ENCODE measurements at regions not wholly inside any gene's neighbourhood (a gene's known extent, or its start where the extent isn't known, plus 50 kb on each side); places are given as distances from the start of the nearest gene placed in this dataset.

DNA sequence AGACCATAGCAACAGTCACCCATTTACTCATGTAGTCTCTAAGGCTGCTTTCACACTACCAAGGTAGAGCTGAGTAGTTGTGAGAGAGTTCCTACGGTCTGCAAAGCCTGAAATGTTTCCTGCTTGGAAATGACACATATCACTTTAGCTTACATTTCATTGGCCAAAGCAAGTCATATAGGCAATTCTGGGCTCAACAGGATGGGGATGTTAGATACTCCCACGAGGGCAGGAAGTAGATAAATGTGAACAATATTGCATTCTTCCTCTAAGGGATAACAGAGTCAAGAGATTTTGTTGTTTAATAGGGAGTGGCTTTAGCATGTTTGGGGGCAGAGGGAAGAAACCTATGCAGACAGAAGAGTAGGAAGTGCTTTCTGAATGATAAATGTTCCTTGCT lies 355.6 kb upstream of the THRB start:
- no peak for DNase-seq

GRCh38 chr3:24853685-24854490 lies 359.2 kb upstream of the THRB start:
- DNase-seq: no peak

GRCh38 chr3:24854748-24855147 lies 360.1 kb upstream of the THRB start:
- no peak for DNase-seq

DNA sequence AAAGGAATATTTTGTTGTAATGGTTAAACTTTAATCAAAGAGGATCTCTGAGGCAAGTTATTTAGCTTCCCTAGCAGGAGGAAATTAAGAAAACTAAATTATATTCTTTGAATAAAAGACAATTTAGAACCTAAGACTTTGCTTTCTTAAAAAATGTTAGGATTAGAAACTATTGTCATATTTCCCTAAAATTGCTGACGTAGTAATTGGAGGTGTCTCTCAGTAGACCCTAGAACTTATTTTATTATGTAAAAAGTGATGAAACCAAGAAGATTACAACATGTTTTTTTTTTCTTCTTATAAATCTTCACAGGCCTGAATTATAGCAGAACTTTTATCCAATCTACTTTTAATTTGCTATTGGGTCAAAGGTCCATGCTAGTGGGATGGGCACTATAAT lies 363.3 kb upstream of the THRB start:
- DNase-seq: no peak

- no peak for DNase-seq
Measured at GRCh38 chr3:24863215-24863614, 368.6 kb upstream of the THRB start.

DNA sequence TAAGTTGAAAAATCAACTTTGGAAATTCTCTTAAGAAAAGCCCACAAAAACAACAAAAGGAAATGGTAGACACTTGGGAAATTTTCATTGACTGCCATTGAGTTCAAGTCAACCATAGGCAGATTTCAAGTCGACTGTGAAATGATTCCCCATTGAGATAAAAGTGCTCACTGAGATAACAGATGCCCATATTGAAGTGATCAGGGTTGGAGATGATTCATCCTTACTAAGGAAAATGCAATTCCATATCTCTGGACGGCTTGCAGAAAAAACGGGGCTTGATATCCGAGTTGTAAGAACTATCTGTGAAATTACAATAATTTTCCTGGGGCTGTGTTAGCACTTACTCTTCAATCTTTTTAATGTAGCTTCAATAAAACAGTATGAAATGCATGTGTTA lies 373.1 kb upstream of the THRB start:
- DNase-seq: peak; percentile 49

GRCh38 chr3:24881239-24881638 lies 386.6 kb upstream of the THRB start:
- no peak for DNase-seq

DNA sequence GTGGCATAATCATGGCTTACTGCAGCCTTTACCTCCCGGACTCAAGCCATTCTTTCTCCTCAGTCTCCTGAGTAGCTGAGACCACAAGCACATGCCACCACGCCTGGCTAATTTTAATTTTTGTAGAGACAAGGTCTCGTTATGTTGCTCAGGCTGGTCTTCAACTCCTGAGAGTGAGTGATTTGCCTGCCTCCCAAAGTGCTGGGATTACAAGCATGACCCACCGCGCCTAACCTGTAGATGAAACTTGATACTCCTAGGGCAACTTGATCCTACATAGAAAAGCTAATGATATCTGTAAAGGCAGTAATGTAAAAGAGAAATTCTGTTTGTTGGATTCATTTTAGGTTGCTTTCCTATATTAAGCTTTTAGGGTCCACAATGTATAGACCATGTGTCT lies 391.9 kb upstream of the THRB start:
- DNase-seq: no peak

GRCh38 chr3:24890012-24890411 lies 395.4 kb upstream of the THRB start:
- DNase-seq: no peak

DNA sequence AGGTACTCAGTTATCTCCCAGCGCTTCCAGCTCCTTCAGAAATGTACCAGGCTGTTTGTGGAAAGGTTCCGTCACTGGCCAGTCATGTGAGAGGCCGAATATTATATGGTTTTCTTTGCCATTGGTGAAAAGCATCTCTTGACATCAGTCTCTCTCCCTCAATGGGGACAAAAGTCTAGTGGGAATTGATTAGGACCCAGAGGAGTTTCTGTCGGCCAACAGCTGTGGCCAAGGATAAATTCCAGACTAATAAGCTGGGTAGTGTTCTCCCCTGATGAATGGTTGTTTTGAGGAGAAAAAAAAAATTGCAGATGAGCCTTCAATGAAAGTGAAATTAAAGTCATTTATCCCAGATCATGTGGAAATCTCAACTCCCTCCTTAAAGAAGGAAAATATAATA lies 404.7 kb upstream of the THRB start:
- DNase-seq: no peak

GRCh38 chr3:24899901-24900603 lies 405.4 kb upstream of the THRB start:
- no peak for DNase-seq

GRCh38 chr3:24905266-24905665 lies 410.6 kb upstream of the THRB start:
- peak; percentile 12 for DNase-seq

- no peak for DNase-seq
Measured at GRCh38 chr3:24907106-24907505, 412.5 kb upstream of the THRB start.

GRCh38 chr3:24911076-24911475 lies 416.4 kb upstream of the THRB start:
- no peak for DNase-seq

DNA sequence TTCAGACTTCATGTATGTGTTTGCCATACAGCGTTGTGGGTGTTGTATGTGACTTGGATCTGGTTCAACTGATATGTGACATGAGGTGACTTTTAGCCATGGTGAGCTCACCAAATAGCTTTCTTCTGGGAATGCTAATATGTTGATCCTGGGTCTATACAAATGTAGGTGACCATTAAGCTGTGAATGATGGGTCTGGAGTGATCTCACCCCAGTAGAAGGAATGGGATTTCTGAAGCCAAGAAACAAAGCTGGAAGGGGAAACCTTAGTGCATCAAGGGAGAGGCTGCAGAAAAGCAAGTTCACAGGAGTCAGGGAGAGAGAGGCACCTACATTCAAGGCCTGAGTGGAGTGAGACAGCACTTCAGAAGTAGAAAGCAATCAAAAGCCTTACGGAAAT lies 421.0 kb upstream of the THRB start:
- DNase-seq: no peak

- DNase-seq: no peak
Measured at GRCh38 chr3:24917908-24918307, 423.3 kb upstream of the THRB start.

- no peak for DNase-seq
Measured at GRCh38 chr3:24923570-24923969, 428.9 kb upstream of the THRB start.

GRCh38 chr3:24929521-24929920 lies 434.9 kb upstream of the THRB start:
- DNase-seq: no peak

DNA sequence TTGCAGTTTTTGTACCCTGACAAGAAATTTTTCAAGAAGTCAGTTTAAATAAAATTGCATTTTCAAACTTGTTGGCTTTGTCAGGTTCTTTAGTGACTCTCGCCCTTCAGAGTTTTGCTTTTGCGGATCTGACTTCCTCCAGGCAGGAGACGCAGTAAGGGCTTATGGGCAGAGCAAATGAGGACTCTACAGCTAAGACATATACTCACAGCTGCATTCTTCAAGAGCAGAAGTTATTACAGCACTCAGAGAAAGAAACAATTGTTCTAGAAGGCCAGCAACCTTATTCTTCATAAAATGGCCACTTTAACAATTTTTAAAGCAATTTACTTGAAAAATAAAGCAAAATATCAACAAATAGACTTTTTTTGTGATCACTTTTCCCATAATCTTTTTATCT lies 438.8 kb upstream of the THRB start:
- DNase-seq: no peak

GRCh38 chr3:24936574-24936973 lies 441.9 kb upstream of the THRB start:
- DNase-seq: no peak

GRCh38 chr3:24937228-24937627 lies 442.6 kb upstream of the THRB start:
- peak; percentile 3 for DNase-seq

DNA sequence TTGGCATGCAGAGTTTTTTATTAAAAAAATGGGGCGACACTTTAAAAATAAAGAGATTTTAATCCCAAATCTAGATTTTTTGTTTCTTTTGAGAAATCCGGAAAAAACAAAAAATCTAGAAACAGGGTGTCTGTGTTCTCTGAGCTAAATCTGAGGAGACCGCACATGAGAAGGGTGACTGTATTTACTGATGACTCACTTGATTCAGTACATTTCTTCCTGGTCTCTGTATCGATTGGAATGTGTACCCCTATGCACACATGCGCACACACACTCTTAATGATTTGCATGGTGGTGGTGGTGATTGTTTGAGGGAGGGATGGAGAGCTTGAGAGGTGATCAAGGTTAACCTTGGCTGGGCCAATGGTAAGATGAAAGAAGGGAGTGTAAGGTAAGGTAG lies 443.1 kb upstream of the THRB start:
- DNase-seq: peak; percentile 4

- DNase-seq: peak; percentile 19
Measured at GRCh38 chr3:24943961-24944360, 449.3 kb upstream of the THRB start.

DNA sequence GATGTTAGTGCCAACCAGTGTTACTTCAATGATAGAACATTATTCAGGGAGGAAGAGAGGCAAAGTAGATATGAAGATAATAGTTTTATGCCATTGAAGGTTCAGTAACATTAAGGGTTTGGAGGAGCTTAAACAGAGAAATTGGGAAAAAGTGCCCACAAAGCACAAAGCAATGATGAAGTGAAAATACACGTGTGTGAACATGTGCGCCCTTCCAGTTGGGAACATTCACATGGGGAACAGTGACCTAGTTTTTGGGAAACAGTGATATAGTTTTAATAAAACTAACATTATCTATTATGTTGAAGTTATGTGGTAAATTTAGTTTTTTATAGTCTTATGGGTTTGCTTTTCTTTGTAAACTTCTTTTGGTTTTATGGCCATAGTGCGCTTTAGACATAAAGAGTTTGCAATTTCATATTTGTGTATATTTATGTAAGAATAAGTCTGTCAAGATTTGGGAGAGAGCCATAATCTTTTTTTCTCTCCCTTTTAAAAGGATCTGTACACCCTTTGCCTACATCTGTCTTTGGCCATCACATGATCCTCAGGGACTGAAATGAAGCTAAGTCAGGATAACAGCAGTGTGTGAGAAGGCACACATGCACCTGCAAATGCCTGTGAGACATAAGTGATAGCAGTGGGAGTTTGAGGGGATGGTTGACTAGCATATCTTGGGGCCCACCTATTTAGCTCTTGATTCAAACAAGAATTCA lies 450.3 kb upstream of the THRB start:
- DNase-seq: no peak

Data from fibroblast of skin of right biceps (primary cell).